Activated CD8-positive, alpha-beta T cell treated with anti-CD3 and anti-CD28 coated beads, Interleukin-2, amount 10 ng/mL, durations not matched to agents 7 days and 5 days (primary cell): ENCODE measurements at regions not wholly inside any gene's neighbourhood (a gene's known extent, or its start where the extent isn't known, plus 50 kb on each side); places are given as distances from the start of the nearest gene placed in this dataset.

Source experiments
- ATAC-seq: fragments of 150-1000 bp; cut with Tn5 transposase; one replicate; pipeline ENCODE4 v1.10.0; 2021; ENCODE audit warnings: moderate library complexity
- CTCF ChIA-PET: fragments of 350-600 bp; sonication (Branson Sonifier 250); formaldehyde crosslinking; loops from one replicate; lab custom pipeline; 2021; ENCODE audit warnings: antibody characterized with exemption; lab: Charles Lee
- POLR2A ChIA-PET: fragments of 350-600 bp; sonication (Branson Sonifier 250); formaldehyde crosslinking; loops from one replicate; lab custom pipeline; 2021; ENCODE audit warnings: antibody characterized with exemption; lab: Charles Lee
- DNase-seq: peaks from one replicate; pipeline ENCODE4 v3.0.0-alpha.2; 2020
- H3K27ac Mint-ChIP-seq: one replicate; pipeline ENCODE4 v1.8.0; 2021; ENCODE audit warnings: mild to moderate bottlenecking, mixed read lengths
- H3K27me3 Mint-ChIP-seq: one replicate; pipeline ENCODE4 v1.8.0; 2021; ENCODE audit warnings: low read depth, mixed read lengths
- H3K36me3 Mint-ChIP-seq: one replicate; pipeline ENCODE4 v1.8.0; 2021; ENCODE audit warnings: low read depth, mixed read lengths
- H3K4me1 Mint-ChIP-seq: one replicate; pipeline ENCODE4 v1.8.0; 2021; ENCODE audit warnings: low read depth, mixed read lengths
- H3K4me3 Mint-ChIP-seq: one replicate; pipeline ENCODE4 v1.8.0; 2021; ENCODE audit warnings: mild to moderate bottlenecking, mixed read lengths
- H3K9me3 Mint-ChIP-seq: one replicate; pipeline ENCODE4 v1.8.0; 2022; ENCODE audit warnings: mixed read lengths; ENCODE audit not compliant: insufficient read depth

- DNase-seq (no peak), ATAC-seq (no peak)
- H3K4me3 Mint-ChIP-seq, result no peak overlapping the region
- H3K9me3 Mint-ChIP-seq, result peaks cover 12% of the 10 kb centered on the region
- CTCF ChIA-PET, result no interaction called here
- H3K27me3 Mint-ChIP-seq, result no peaks in the 10 kb centered on the region
- H3K36me3 Mint-ChIP-seq, result no peaks in the 10 kb centered on the region
- POLR2A ChIA-PET, result no interaction called here
- no peaks in the 10 kb centered on the region for H3K4me1 Mint-ChIP-seq
- H3K27ac Mint-ChIP-seq, result no peak overlapping the region
These were observed 996.5 kb downstream of the GRIK2 start for GRCh38 chr6:102389994-102390393.

GRCh38 chr6:102387326-102388033 lies 994.0 kb downstream of the GRIK2 start:
- no peak overlapping the region for H3K4me3 Mint-ChIP-seq
- ATAC-seq (no peak), DNase-seq (no peak)
- H3K9me3 Mint-ChIP-seq, result no peaks in the 10 kb centered on the region
- no peaks in the 10 kb centered on the region for H3K36me3 Mint-ChIP-seq
- CTCF ChIA-PET, result no interaction called here
- H3K4me1 Mint-ChIP-seq, result no peaks in the 10 kb centered on the region
- H3K27ac Mint-ChIP-seq, result no peak overlapping the region
- no peaks in the 10 kb centered on the region for H3K27me3 Mint-ChIP-seq
- POLR2A ChIA-PET, result no interaction called here

DNA sequence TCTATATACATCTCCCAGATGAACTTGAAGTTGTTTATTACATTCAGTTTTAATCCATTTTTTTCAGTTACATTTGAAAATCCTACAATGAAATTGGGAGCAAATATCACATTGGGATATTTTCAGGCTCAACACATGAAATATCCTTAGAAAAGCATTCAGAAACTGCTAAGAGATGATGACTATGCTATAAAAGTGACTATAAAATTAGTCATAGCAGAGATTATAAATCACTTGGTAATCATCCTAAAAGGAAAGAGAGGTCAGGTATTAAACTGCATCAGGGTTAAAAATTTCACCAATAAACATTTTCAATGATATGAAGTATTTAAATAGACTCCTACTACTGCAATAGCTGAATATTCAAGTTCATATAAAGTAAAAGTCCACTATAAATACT lies 987.7 kb downstream of the GRIK2 start:
- POLR2A ChIA-PET, result no interaction called here
- DNase-seq (no peak), ATAC-seq (no peak)
- H3K4me1 Mint-ChIP-seq, result no peaks in the 10 kb centered on the region
- no peaks in the 10 kb centered on the region for H3K36me3 Mint-ChIP-seq
- no peaks in the 10 kb centered on the region for H3K27me3 Mint-ChIP-seq
- CTCF ChIA-PET, result no interaction called here
- H3K27ac Mint-ChIP-seq, result no peak overlapping the region
- no peak overlapping the region for H3K4me3 Mint-ChIP-seq
- H3K9me3 Mint-ChIP-seq, result no peaks in the 10 kb centered on the region

DNA sequence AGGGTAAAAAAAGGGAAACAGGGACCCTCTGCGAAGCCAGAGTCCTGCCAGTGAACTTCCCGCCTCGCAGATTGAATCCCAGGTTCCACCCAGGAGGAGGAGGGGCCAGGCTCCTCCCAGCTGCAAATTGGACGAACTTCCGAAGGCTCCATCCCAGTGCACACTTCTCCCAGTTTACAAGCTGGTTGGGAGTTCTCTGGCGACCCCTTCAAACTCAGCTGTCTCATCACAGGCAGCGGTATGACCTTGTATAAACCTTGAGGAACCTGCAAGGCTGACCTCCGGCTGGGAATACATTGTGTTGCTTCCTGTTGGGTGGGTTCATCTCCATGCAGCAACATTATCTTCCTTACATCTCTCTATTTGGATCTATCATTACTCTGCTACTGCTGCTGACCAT lies 962.7 kb downstream of the GRIK2 start:
- no peak overlapping the region for H3K27ac Mint-ChIP-seq
- no peak overlapping the region for H3K4me3 Mint-ChIP-seq
- no peaks in the 10 kb centered on the region for H3K36me3 Mint-ChIP-seq
- H3K4me1 Mint-ChIP-seq, result no peaks in the 10 kb centered on the region
- peaks cover 5% of the 10 kb centered on the region for H3K9me3 Mint-ChIP-seq
- H3K27me3 Mint-ChIP-seq, result no peaks in the 10 kb centered on the region
- no peak for ATAC-seq
- POLR2A ChIA-PET, result no interaction called here
- DNase-seq, result no peak
- CTCF ChIA-PET, result no interaction called here

DNA sequence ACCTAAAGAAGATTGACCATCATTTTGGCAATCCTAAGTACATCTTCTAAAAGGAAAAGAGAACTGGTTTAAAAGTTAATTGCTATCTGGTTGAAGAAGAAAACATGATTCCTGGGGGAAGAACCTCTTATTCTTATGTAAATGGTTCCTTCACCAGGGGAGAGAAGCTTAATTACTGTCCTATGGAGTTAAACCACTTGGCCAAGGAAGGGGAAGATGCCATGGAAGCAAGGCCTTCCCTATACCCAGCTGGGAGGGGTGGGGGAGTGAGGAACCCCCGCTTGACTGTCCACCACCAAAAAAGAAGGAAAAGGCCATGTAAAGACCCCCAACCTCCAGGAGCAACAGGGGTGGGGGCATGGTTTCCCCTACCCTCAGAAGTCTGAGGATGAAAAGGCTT lies 962.1 kb downstream of the GRIK2 start:
- no peak overlapping the region for H3K4me3 Mint-ChIP-seq
- DNase-seq (no peak), ATAC-seq (no peak)
- H3K4me1 Mint-ChIP-seq, result no peaks in the 10 kb centered on the region
- H3K27me3 Mint-ChIP-seq, result no peaks in the 10 kb centered on the region
- POLR2A ChIA-PET, result no interaction called here
- no peaks in the 10 kb centered on the region for H3K36me3 Mint-ChIP-seq
- H3K27ac Mint-ChIP-seq, result no peak overlapping the region
- CTCF ChIA-PET, result no interaction called here
- no peaks in the 10 kb centered on the region for H3K9me3 Mint-ChIP-seq

DNA sequence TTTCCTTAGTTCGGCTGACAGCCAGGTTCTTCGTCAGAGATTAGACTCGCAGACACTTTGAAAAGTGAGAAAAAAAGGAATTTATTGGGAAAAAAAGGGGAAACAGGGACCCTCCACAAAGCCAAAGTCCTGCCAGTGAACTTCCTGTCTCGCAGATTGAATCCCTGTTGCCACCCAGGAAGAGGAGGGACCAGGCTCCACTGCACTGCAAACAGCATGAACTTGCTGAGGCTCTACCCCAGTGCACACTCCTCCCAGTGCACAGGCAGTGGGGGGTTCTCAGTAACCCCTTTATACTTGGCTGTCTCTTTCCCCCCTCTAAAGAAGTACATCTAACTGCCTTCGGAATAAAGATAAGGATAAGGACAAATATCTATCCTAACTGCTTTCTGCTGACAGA lies 959.0 kb downstream of the GRIK2 start:
- Mint-ChIP-seq H3K4me1 (no peaks in the 10 kb centered on the region), H3K27ac (no peak overlapping the region), H3K36me3 (no peaks in the 10 kb centered on the region), H3K27me3 (no peaks in the 10 kb centered on the region), H3K4me3 (no peak overlapping the region), H3K9me3 (no peaks in the 10 kb centered on the region)
- CTCF ChIA-PET, result no interaction called here
- no peak for ATAC-seq
- no peak for DNase-seq
- POLR2A ChIA-PET, result no interaction called here

GRCh38 chr6:102344769-102345168 lies 951.3 kb downstream of the GRIK2 start:
- ChIA-PET POLR2A (no interaction called here), CTCF (no interaction called here)
- ATAC-seq (no peak), DNase-seq (no peak)
- Mint-ChIP-seq H3K4me1 (no peaks in the 10 kb centered on the region), H3K27me3 (no peaks in the 10 kb centered on the region), H3K27ac (no peak overlapping the region), H3K36me3 (no peaks in the 10 kb centered on the region), H3K4me3 (no peak overlapping the region), H3K9me3 (no peaks in the 10 kb centered on the region)

GRCh38 chr6:102340311-102340710 lies 946.8 kb downstream of the GRIK2 start:
- Mint-ChIP-seq H3K27ac (no peak overlapping the region), H3K36me3 (no peaks in the 10 kb centered on the region), H3K4me3 (no peak overlapping the region), H3K4me1 (no peaks in the 10 kb centered on the region), H3K9me3 (peaks cover 4% of the 10 kb centered on the region), H3K27me3 (no peaks in the 10 kb centered on the region)
- DNase-seq (no peak), ATAC-seq (no peak)
- CTCF ChIA-PET, result no interaction called here
- POLR2A ChIA-PET, result no interaction called here

GRCh38 chr6:102333736-102334135 lies 940.2 kb downstream of the GRIK2 start:
- Mint-ChIP-seq H3K4me1 (no peaks in the 10 kb centered on the region), H3K4me3 (no peak overlapping the region), H3K27ac (no peak overlapping the region), H3K36me3 (no peaks in the 10 kb centered on the region), H3K9me3 (peaks cover 8% of the 10 kb centered on the region), H3K27me3 (no peaks in the 10 kb centered on the region)
- ATAC-seq (no peak), DNase-seq (no peak)
- CTCF ChIA-PET, result no interaction called here
- POLR2A ChIA-PET, result no interaction called here

- no peaks in the 10 kb centered on the region for H3K36me3 Mint-ChIP-seq
- no peak for DNase-seq
- ChIA-PET POLR2A (no interaction called here), CTCF (no interaction called here)
- no peak overlapping the region for H3K27ac Mint-ChIP-seq
- H3K9me3 Mint-ChIP-seq, result no peaks in the 10 kb centered on the region
- H3K4me3 Mint-ChIP-seq, result no peak overlapping the region
- no peaks in the 10 kb centered on the region for H3K4me1 Mint-ChIP-seq
- no peaks in the 10 kb centered on the region for H3K27me3 Mint-ChIP-seq
- no peak for ATAC-seq
These were observed 934.3 kb downstream of the GRIK2 start for GRCh38 chr6:102327697-102328225.

DNA sequence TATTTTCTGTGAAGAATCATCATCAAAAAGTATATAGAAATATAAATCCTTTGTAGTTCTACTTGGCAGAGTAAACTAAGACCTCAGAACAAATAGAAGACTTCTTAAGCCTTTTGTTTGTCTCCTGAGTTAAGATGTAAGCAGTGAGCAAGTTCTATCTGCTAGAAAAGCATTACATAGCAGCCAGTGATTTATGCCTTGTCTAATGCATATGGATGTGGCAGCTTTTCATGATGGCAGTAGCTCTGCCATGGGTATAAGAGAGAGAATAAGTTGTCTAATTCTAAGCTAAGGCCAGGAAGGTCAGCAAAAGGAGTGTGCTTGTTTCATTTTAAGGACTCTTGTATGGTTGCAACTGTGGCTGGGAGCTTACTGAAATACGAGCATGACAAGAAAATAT lies 920.2 kb downstream of the GRIK2 start:
- ATAC-seq (no peak), DNase-seq (no peak)
- ChIA-PET POLR2A (no interaction called here), CTCF (no interaction called here)
- H3K9me3 Mint-ChIP-seq, result peaks cover 11% of the 10 kb centered on the region
- no peak overlapping the region for H3K27ac Mint-ChIP-seq
- H3K4me3 Mint-ChIP-seq, result no peak overlapping the region
- H3K4me1 Mint-ChIP-seq, result no peaks in the 10 kb centered on the region
- no peaks in the 10 kb centered on the region for H3K27me3 Mint-ChIP-seq
- H3K36me3 Mint-ChIP-seq, result no peaks in the 10 kb centered on the region

GRCh38 chr6:102309700-102310099 lies 916.2 kb downstream of the GRIK2 start:
- H3K4me1 Mint-ChIP-seq, result no peaks in the 10 kb centered on the region
- no peaks in the 10 kb centered on the region for H3K36me3 Mint-ChIP-seq
- ChIA-PET POLR2A (no interaction called here), CTCF (no interaction called here)
- ATAC-seq (no peak), DNase-seq (no peak)
- no peak overlapping the region for H3K4me3 Mint-ChIP-seq
- no peak overlapping the region for H3K27ac Mint-ChIP-seq
- H3K27me3 Mint-ChIP-seq, result no peaks in the 10 kb centered on the region
- H3K9me3 Mint-ChIP-seq, result peaks cover 11% of the 10 kb centered on the region

GRCh38 chr6:102300350-102300749 lies 906.8 kb downstream of the GRIK2 start:
- Mint-ChIP-seq H3K36me3 (no peaks in the 10 kb centered on the region), H3K9me3 (peaks cover 5% of the 10 kb centered on the region), H3K27ac (no peak overlapping the region), H3K4me1 (no peaks in the 10 kb centered on the region), H3K4me3 (no peak overlapping the region), H3K27me3 (no peaks in the 10 kb centered on the region)
- ATAC-seq, result no peak
- ChIA-PET POLR2A (no interaction called here), CTCF (no interaction called here)
- DNase-seq, result no peak
